ENCODE measurements at regions not wholly inside any gene's neighbourhood (a gene's known extent, or its start where the extent isn't known, plus 50 kb on each side); places are given as distances from the start of the nearest gene placed in this dataset.

- TF ChIP-seq POLR2A (IDR thresholded peaks at IDR 0.05; ENCODE audit: low read depth, low read length): no peak
- TF ChIP-seq EZH2 (IDR thresholded peaks at IDR 0.05; ENCODE audit: borderline replicate concordance, low read depth, low read length, severe bottlenecking): no peak
- no peak for TF ChIP-seq JUN (IDR thresholded peaks at IDR 0.05; ENCODE audit: borderline replicate concordance, insufficient read depth, insufficient read length, low read depth)
- no peak for TF ChIP-seq POLR2AphosphoS5 (IDR thresholded peaks at IDR 0.05; ENCODE audit: insufficient read depth, low read depth, low read length)
- no peak for TF ChIP-seq MYC (IDR thresholded peaks at IDR 0.05; ENCODE audit: low read depth, low read length)
- no peak for TF ChIP-seq FOS (IDR thresholded peaks at IDR 0.05; ENCODE audit: borderline replicate concordance, insufficient read depth, low read length)
- TF ChIP-seq CTCF (IDR thresholded peaks at IDR 0.05; ENCODE audit: extremely low read depth in 1 of 2, insufficient read depth in 1 of 2, low read depth in 1 of 2, low read length in 2 of 2): no peak
- TF ChIP-seq MAX (IDR thresholded peaks at IDR 0.05; ENCODE audit: insufficient read depth, insufficient read length): no peak
- TF ChIP-seq GATA2 (IDR thresholded peaks at IDR 0.05; ENCODE audit: insufficient read depth, insufficient read length, low read depth, low read length): no peak
- Histone ChIP-seq H3K9ac (replicated peaks; ENCODE audit: extremely low read depth, insufficient read depth, low read length) (no peak overlapping the region), H2AFZ (ENCODE audit: low read depth, low read length) (no peak overlapping the region), H3K27me3 (ENCODE audit: control insufficient read depth in 2 of 2, insufficient read depth in 2 of 2, low read length in 2 of 2) (no peaks in the 10 kb centered on the region), H3K4me2 (ENCODE audit: insufficient read depth, low read length) (no peak overlapping the region), H3K36me3 (ENCODE audit: control insufficient read depth in 2 of 2, extremely low read depth in 1 of 2, insufficient read depth in 2 of 2, low read length in 2 of 2) (no peaks in the 10 kb centered on the region), H3K9me1 (replicated peaks; ENCODE audit: control insufficient read depth, extremely low read depth, insufficient read depth, low read length) (no peaks in the 10 kb centered on the region), H3K79me2 (ENCODE audit: control insufficient read depth, insufficient read depth, low read length) (no peaks in the 10 kb centered on the region), H4K20me1 (replicated peaks; ENCODE audit: control insufficient read depth, extremely low read depth, insufficient read depth, low read length) (no peaks in the 10 kb centered on the region), H3K4me1 (ENCODE audit: control insufficient read depth, extremely low read depth, insufficient read depth, low read length) (no peaks in the 10 kb centered on the region), H3K4me3 (replicated peaks in 1 of 3; ENCODE audit: insufficient read depth in 1 of 3, low read depth in 1 of 3, low read length in 3 of 3) (no peak overlapping the region), H3K27ac (ENCODE audit: insufficient read depth, low read depth, low read length) (no peak overlapping the region), H3K9me3 (replicated peaks; ENCODE audit: control insufficient read depth, insufficient read depth, low read length) (no peaks in the 10 kb centered on the region)
- DNase-seq (ENCODE audit: low read depth, low spot score): no peak
- CTCF ChIA-PET: no interaction called here
- BruUV-seq (replicated peaks): no TSS peak
- dilution Hi-C loops (cut with MboI; ENCODE audit: extremely low pct_ligation_motif_present, low sequenced_read_pairs): no loop called here
- intact Hi-C loops (cut with micrococcal nuclease): no loop called here
- FAIRE-seq: no peak
- POLR2A ChIA-PET: no interaction called here
These were observed 144.2 kb downstream of the MSN start for GRCh38 chrX:65811558-65812228.
